ENCODE measurements at regions not wholly inside any gene's neighbourhood (a gene's known extent, or its start where the extent isn't known, plus 50 kb on each side); places are given as distances from the start of the nearest gene placed in this dataset.

DNA sequence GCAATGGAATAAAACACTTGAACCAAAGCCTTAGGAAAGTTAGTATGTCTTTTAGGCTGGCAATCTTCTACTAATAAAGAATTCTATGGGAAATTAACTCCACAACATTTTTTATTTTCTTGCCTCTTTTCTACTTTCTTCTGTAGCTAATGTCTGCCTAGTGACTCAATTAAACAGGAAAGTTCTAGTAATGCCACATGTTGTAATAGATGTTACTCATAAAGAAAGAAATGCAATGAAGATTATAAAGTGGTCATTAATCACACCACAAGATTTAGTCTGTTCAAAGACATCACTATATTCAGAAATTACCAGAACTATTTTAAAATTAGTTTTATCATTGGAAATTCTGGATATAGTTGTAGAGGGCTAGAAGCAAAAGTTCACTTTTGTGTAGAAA is 329.7 kb downstream of the SI start:
- no peak for TF ChIP-seq POLR2A (IDR thresholded peaks at IDR 0.05)
- TF ChIP-seq CTCF (IDR thresholded peaks at IDR 0.05) = no peak
